ENCODE measurements at regions not wholly inside any gene's neighbourhood (a gene's known extent, or its start where the extent isn't known, plus 50 kb on each side); places are given as distances from the start of the nearest gene placed in this dataset.

DNA sequence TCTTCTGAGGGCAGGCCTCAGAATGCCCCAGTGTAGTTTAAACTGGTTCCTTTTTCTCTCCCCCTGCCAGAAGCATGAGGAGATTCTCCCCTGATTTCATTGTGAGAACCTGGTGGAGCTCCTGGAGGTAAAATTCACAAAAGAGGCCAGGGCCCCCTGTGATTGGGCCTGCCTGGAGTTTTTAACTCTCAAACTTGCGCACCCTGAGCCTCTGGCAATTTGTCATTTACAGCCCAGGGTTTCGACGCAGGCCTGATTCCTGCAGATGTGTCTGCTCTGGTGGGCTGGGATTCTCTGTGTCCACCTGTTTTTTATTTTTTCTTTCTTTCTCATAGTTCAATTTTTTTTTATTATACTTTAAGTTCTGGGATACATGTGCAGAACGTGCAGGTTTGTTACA is 157.9 kb downstream of the ASB1 start:
- DNase-seq: no peak

DNA sequence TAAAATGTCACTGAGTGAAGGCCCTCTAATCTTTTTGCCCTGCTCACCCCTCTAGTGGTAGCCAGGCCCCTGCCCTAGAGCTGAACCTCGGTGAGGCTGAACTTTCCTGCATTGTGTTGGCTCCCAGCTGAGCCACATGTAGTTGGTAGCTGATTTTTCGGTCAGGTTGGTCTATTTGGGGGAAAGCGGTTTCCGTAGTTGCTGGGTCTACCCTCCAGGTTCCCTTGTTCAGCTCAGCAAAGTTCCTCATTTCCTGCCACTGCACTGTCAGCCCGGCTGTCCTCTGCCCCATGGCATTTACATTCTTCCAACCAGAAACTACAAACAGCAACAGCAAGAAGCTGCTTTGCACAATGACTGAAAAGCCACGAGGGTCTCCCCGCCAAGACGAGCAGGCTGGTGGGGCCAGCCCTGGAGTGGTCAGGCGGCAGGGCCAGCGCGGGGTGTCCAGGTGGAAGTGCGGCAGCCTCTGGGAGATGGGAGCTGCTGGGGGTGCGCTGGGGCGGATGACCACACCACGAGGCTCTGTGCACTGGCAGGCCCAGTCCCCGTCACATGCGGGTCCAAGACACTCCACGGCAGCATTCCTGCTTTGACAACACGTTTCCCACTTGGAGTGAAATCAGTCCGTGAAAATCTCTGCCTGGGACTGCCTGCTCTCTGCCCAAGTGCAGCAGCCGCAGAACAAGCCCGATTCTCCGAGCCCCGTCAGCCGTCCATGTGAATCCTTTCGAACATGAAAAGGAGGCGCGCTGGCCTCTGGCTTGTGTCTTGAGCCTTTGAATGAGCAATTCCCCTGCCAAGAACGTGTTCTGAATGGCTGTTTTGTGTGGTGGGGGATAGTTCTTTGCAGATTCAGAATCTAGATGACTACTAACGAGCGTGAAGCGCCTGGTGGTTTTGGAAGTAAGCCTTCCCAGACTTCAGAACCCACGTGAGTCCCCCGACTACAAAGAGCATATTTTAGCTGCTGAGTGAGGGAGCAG is 159.4 kb downstream of the ASB1 start:
- no peak for DNase-seq

DNA sequence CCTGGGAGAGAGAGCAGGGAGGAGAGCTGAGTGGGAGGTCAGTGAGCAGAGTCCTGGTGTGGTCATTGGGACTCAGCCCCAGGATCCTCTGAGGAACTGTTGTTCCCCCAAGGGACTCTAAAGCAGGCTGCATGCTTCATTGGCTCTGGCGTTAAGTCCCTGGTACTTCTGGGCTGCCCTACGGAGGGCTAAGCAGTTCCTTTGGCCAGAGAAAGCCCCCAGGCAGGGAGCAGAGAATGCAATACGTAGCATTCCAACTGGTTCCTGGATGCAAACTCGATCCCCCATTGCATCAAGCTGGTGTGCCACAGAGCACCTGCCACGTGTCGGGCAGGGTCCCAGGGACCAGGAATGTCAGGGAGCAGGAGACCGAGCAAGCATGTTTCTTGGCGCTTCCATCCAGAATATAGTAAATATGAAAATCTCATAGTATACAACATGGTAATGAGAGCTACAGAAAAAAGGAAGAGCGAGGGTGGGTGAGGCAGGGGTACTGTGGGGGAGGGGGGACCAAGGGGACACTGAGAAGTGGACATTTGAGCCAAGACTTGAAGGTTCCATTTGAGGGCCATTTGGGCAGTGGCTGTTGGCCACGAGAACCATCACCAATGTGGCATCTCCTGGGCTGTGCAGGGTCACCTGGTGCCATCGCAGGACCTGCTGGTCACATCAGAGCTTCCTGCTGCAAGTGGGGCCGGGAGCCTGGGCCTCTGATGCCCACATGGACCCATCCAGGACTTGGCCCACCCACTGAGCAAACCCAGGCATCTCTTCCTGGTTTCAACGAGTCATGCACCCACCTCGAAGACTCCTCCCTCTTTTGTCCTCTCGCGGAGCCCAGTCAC is 160.4 kb downstream of the ASB1 start:
- no peak for DNase-seq

DNA sequence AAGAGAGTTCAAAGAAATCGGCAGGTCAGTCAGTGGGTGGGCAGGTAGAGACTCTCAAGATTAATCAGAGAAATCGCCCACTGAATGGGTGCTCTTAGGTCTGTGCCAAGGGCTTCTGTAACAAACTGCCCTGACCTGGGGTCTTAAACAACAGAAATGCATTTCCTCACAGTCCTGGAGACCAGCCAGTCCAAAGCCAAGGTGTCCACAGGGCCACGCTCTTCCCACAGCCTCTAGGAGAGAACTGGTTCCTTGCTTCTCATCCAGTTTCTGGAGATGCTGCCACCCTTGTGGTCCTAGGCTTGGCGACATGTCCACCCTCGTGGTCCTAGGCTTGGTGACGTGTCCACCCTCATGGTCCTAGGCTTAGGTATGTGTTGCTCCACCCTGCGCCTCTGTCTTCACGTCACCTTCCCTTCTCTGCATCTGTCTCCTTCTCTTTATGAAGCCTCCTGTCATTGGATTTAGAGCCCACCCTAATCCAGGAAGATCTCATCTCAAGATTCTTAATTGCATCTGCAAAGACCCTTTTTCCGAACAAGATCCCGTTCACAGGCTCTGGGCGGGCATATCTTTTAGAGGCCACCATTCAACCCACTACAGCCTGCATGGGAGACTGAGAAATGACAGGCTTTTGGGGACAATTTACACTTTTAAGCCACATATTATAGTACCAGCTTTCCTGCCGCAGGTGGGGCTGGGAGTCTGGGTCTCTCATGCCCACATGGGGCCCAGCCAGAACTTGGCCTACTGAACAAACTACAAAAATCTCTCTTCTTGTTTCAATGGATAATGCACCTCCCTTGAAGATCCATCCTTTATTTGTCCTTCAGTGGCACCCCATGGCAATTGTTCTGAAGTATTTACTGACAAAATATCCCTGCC is 161.3 kb downstream of the ASB1 start:
- DNase-seq: no peak

DNA sequence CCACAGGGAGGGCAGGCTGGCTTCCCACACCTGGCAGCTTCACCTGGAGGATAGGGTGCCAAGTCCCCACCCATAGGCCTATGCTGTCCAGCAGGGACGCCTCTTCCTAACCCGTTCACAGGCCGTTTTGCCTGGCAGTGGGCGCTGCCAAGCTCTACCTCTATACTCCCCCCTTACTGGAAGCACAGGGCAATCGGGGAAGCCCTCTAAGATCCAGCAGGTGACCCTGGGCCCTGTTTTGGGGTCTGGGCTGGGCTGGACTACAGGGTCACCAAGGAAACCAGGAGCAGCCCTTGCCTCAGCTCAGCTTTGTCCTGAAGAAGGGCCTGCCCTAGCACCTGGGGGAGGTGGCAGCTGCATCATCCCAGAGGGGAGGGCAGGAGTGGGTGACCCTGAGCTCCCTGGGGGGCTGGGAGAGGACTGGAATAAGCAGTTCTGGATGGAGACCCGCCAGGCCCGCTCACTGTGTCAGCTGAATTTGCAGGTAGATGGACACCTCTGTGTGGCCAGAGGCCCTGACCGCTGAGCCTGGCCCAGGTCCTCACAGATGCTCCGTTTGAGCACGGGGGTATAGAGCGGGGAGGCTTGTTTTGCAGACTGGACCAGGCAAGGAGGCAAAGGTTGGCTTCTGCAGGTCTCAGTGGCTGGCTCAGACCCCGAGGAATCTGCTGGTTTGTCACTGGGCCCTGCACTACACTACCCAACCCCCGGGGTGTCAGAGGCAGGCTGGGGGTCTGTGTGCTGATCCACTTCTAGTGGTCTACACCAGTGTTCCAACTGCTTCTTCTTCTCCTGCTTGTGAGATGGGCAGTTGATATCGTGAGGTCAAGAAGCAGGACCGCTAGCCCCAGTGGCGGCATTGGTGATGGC is 163.1 kb downstream of the ASB1 start:
- no peak for DNase-seq

DNA sequence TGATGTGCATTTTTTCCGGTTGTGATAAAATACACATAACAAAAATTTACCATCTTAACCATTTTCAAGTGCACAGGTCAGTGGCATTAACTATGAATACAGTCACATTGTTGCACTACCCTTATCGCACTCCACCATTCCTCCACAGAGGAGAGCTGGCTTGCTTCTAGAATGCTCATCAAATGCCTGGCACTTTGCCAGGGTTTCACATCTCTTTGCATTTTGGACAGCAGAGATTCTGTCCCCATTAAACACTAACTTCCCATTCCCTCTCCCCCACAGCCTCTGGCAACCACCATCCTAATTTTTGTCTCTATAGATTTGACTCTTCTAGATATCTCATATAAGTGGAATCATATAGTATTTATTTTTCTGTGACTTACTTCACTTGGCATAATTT is 165.0 kb downstream of the ASB1 start:
- DNase-seq: no peak

DNA sequence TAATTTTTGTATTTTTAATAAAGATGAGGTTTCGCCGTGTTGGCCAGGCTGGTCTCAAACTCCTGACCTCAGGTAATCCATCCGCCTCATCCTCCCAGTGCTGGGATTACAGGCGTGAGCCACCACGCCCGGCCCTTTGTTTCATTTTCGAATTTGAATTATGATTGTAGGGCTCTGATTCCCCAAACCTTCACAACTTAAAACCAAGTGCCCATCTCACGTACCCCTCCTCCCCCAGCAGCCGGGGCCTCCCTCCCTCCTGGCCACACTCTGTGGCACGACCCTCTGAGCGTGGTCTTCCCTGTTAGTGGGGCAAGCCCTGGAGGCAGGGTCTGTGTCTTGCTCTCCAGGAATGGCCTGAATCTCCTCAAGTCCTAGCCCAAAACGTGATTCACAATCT is 166.5 kb downstream of the ASB1 start:
- no peak for DNase-seq

DNA sequence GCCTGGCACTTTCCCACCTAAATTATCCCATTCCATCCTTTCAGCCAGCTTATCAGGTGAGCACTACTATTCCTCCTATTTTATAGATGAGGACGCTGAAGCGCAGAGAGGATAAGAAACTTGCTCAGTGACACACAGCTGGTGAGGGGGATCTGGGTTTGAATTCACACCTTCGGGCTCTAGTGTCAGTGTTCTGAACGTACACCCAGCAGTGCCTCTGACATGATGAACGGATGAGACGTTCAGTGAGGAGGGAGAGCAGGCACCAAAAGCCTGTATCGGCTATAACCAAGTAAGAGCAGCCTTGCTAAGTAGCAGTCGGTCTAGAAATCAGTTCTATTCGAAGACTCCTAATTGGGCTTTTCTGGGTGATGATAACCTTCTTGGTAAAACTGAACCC is 167.0 kb downstream of the ASB1 start:
- DNase-seq: no peak

DNA sequence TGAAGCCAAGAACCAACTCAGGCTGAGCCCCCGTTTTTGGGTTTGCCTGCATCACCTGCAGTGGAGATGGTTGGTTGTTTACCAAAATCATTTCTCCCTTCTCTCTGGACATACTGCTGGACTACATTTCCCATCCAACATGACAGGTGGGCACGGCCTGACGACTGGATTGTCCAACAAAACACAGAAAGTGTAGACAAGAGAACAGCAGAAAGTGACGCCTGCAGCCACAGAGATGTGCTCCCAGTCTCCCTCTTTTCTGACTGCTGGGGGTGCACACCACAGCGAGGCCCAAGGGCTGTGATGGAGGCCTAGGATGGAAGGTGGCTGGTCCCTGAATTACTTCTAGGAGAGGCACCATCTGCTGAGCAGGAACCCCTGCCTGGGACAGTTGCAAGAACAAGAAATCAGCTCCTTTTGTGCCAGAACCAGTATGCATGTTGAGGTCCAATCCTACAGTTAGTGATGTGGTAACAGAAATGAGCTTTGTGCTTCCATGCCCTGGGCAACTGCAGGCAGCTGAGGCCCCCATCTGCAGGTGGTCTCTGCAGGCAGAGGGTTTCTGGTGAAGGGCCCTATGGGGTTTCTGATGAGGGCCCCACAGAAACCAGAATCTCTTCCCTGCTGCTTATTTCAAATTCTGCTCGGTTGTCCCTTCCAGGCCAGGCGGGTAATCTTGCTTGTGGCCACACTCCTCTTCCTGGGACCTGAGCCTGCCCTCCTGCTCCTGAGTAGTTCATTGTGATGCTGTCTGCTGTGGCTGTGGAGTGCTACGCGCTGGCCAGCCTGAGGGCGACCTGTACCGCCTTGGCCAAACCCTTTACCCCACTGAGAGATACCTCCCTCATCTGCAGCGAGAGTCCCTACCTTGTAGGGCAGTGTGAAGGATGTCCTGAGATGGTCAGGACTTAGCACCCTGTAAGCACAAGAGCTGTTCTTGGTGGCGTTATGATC is 168.3 kb downstream of the ASB1 start:
- DNase-seq: no peak

DNA sequence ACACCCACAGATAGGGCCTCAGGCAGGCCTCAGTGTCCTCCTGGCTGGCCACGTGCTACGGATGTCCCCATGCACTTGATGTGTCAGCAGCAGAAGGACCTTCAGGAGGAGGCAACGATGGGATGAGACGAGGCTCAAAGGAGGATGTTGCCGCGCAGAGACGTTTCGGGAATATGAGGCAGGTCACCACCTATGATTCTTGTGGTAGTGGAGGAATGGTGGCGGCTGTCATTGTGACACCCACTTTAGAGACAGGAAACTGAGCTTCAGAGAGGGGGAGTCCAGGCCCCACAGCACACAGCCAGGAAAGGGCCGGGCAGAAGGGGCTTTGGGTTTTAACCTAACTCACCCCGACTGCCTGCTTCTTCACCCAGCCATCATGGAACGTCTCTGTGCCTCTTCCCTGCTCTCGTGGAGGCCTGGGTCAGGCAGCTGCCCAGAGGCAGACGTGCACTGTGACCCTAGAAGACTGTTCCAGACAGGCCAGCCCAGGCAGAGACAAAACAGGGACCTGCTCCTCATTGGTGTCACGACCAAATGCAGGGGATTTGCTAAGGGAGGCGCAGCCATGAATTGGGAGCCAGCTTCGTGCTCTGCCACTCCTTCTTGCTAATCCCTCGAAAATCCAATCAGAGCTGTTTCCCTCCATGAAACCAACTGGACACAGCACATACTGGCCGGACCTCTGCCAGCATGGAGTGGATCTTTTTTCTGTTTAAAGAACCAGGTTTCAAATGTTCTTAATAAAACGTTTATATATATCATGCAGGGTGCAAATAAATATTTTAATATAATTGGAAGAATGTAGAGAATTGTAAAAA is 169.2 kb downstream of the ASB1 start:
- DNase-seq: no peak

DNA sequence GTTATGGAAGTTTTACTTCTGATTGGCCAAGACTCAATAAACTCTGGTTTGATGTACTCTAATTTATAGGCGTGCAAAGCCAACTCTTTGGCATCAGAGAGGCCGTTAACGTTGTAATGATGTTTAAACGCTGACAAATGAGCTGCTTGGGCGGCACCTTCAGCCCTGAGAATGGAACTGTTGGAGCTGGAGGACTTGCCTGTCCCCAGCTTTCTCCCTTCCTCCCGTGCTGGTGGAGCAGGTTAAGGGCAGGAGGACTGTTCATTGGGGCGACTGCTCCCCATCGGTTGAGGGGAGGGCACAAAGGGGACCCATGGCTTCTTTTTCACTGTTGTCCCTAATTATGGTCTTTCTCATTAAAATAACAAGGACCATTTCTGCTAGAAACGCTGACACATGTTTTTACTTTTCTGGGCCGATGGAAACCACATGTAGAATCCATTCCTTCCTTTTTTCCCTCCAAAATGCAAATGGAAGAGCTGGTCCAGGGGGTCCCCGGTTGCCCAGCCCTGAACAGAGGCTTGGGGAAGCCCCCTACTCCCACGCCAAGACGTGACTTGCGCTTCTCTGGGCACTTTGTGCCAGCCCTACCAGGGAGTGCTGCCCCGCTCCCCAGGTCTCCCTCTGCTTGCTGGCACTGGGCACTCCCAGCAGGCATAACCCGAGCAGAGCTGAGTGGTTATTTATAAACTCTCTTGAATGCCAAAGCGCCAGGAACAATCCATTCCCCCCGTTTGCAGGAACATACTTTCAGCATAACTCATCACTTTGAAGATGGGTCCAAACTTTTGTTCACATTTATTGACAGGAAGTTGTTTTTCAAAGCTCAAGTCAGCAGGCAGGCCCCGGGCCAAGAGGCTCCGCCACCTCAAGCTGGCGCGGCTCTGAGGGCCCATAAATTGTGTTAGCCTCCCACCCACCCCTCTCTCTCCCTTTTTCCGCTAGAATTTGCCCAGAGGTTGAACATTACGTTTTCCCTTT is 170.1 kb downstream of the ASB1 start:
- no peak for DNase-seq

DNA sequence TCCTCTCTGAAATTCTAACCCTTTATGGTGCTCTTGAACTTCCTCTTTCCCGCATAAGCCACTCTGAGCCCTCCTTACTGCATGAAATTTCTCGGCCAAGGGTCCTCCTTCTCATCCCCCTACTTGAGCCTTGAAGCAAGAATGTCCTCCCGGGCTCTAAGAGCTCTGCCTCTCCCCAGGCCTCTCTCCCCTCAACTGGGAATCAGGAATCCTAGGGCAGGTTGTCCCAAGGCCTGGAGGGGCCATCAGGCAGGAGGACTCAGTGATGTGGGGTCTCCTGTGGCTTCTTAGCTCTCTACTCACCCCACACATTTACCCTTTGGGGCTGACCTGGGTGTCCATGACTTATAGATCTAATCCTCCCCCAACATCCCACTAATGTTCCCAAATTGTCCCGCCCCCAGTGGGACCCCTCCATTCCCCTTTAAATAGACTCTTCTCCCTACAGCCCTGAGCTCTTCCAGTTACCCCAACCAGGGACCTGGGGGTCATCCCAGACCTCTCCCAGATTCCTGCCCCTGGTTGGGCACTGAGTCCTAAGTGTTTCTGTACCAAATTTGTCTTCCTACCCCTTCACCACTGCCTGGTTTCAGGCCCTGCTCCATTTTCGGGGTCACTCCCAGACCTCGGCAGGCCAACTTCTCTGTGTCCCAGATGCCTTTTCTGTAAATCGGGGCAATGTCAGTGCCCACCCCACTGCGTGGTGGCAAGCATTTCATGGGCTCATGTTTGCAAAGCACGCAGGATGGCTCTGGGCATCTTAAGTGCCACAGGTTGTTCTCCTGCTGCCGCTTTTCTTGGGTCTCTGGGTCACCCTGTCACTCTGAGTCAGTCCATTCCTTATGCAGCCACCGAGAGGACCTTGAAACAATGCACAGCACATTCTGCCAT is 171.2 kb downstream of the ASB1 start:
- no peak for DNase-seq

DNA sequence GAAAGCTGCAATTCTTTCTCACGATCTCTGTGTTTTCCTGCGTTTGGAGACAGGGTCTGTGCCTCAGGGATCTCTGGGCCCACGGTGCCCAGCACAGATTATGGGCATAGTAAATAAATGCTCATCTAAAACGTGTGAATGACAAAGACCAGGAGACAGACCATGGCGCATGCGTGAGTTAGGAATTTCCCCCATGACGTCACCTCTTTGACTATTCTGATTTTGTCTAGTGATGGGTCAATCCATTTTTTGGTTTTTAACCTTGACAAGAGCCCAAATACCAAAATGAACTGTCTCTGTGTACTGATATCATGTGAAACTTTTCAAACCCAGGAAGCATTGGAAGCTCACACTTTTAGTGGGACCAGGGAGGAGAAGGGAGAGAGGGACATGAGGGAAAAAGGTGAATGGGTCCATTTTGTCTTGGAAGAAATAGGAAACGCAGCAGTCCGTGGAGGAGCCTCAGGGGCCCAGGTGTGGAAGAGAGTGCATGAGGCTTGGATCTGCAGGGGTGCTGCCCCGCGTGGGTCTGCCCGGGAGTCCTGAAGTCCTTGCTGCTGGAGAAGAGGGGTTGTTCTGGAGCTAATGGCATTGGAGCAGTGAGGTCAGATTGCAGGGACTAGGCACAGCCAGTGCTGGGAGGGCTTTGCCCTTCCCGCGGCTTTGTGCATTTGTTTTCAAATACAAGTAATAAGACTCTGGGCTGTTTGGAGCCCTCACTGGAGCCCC is 172.2 kb downstream of the ASB1 start:
- DNase-seq: no peak

DNA sequence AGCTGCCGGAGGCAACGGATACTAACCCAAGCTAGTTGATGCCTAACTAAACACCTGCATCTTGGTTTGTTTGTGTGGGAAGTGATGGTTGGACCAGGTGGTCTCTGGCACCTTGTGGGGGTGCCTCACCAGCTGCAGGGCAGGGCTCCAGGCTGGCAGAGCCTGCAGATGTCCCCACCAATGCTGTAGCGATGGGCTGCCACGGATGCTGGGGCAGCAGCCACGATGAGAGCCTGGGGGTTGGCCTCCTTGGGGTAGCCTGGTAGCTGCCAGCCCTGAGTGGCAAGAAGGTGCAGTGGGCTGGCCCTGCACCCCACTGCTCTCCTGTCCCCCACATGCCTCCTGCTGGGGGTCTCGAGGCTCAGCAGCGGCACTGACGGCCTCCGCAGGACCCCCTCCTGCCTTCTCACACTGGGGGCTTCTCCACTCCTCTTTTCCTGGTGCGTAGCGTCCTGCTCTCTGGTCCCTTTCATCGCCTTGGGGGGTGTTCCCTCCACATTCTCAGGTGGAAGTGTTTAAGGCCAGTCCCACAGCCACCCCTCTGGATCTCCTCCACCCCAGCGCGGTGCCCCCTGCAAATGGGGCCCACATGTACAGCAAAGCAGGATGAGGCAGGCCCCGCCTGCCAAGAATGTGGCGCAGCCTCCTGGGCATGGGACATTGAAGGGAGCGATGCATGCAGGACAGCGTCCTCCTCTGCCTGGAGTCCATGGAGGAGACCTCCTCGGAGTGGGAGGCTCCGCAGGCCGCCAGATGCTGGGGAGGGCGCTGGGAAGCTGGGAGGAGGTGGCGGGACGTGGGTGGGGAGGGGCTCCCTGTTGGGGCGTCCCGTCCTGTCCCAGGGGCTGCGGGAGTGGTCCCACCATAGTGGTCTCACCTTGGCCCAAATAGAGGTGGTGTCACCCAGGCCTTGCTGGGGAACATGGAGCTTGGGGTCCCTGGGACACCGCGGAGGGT is 173.1 kb downstream of the ASB1 start:
- no peak for DNase-seq
